Mesenchymal stem cell (in vitro differentiated cells and primary cell): ENCODE measurements at regions not wholly inside any gene's neighbourhood (a gene's known extent, or its start where the extent isn't known, plus 50 kb on each side); places are given as distances from the start of the nearest gene placed in this dataset.

Source experiments
- DNase-seq: peaks from one replicate; pipeline ENCODE4 v3.0.0-alpha.2; 2013
- H2AFZ ChIP-seq: one replicate; pipeline ENCODE4 v1.6.1; 2013; ENCODE audit warnings: low read depth, mild to moderate bottlenecking, control low read depth, inconsistent platforms, low read length, moderate library complexity
- H2AK5ac ChIP-seq: 2 replicates; pipeline ENCODE4 v1.6.1; 2013; ENCODE audit warnings: low read length, moderate library complexity, mild to moderate bottlenecking, inconsistent platforms; ENCODE audit not compliant: severe bottlenecking
- H2BK120ac ChIP-seq: one replicate; pipeline ENCODE4 v1.6.1; 2013; ENCODE audit warnings: low read depth, mild to moderate bottlenecking, inconsistent platforms, low read length, moderate library complexity
- H2BK12ac ChIP-seq, 2 experiments: one replicate each; pipeline ENCODE4 v1.6.1; 2013; ENCODE audit warnings: inconsistent platforms in 2 of 2, low read length in 2 of 2, mild to moderate bottlenecking in 2 of 2, moderate library complexity in 2 of 2, control low read depth in 1 of 2
- H2BK15ac ChIP-seq: one replicate; pipeline ENCODE4 v1.6.1; 2013; ENCODE audit warnings: mild to moderate bottlenecking, low read depth, inconsistent platforms; ENCODE audit not compliant: poor library complexity, severe bottlenecking
- H2BK5ac ChIP-seq: 2 replicates; pipeline ENCODE4 v1.6.1; 2013; ENCODE audit warnings: low read depth, mild to moderate bottlenecking, low read length, control low read depth, inconsistent platforms; ENCODE audit not compliant: poor library complexity, severe bottlenecking
- H3K14ac ChIP-seq, 2 experiments: one replicate each; pipeline ENCODE4 v1.6.1; 2013; ENCODE audit warnings: inconsistent platforms in 2 of 2, low read length in 2 of 2, control low read depth in 1 of 2, mild to moderate bottlenecking in 1 of 2, moderate library complexity in 1 of 2
- H3K18ac ChIP-seq, 2 experiments: one replicate each; pipeline ENCODE4 v1.6.1; 2013; ENCODE audit warnings: inconsistent platforms in 2 of 2, low read length in 2 of 2, control low read depth in 1 of 2, low read depth in 1 of 2, mild to moderate bottlenecking in 1 of 2
- H3K23ac ChIP-seq, 2 experiments: one replicate each; pipeline ENCODE4 v1.6.1; 2013; ENCODE audit warnings: inconsistent platforms in 2 of 2, low read length in 2 of 2, mild to moderate bottlenecking in 2 of 2, moderate library complexity in 2 of 2, control low read depth in 1 of 2
- H3K27ac ChIP-seq: 2 replicates; pipeline ENCODE4 v1.5.1; 2013; ENCODE audit warnings: mild to moderate bottlenecking, moderate library complexity, low read length, control low read depth, inconsistent platforms; ENCODE audit not compliant: poor library complexity, severe bottlenecking
- H3K27me3 ChIP-seq, 2 experiments: 2 replicates each; pipeline versions ENCODE4 v1.6.1 to v1.7.0; 2013; ENCODE audit warnings: low read length in 2 of 2, mild to moderate bottlenecking in 2 of 2, moderate library complexity in 2 of 2, control low read depth in 1 of 2, inconsistent platforms in 1 of 2; ENCODE audit not compliant: control insufficient read depth in 1 of 2, insufficient read depth in 1 of 2
- H3K36me3 ChIP-seq, 2 experiments: 2 replicates each; pipeline versions ENCODE4 v1.6.1 to v1.7.0; 2013; ENCODE audit warnings: low read length in 2 of 2, control low read depth in 1 of 2, inconsistent platforms in 1 of 2, low read depth in 1 of 2, mild to moderate bottlenecking in 1 of 2; ENCODE audit not compliant: insufficient read depth in 2 of 2, control insufficient read depth in 1 of 2
- H3K4ac ChIP-seq, 2 experiments: one replicate each; pipeline ENCODE4 v1.6.1; 2013; ENCODE audit warnings: inconsistent platforms in 2 of 2, low read length in 2 of 2, mild to moderate bottlenecking in 2 of 2, moderate library complexity in 2 of 2, control low read depth in 1 of 2, low read depth in 1 of 2
- H3K4me1 ChIP-seq: 2 replicates; pipeline ENCODE4 v1.6.1; 2013; ENCODE audit warnings: low read depth, low read length, control low read depth; ENCODE audit not compliant: control insufficient read depth, insufficient read depth
- H3K4me2 ChIP-seq: 2 replicates; pipeline ENCODE4 v1.6.1; 2013; ENCODE audit warnings: low read length, mild to moderate bottlenecking, inconsistent platforms; ENCODE audit not compliant: poor library complexity, severe bottlenecking
- H3K4me3 ChIP-seq, 2 experiments: 2 replicates each; pipeline versions ENCODE4 v1.5.1 to v1.7.0; 2013; ENCODE audit warnings: low read length in 2 of 2, mild to moderate bottlenecking in 2 of 2, control low read depth in 1 of 2, low read depth in 1 of 2; ENCODE audit not compliant: insufficient read depth in 1 of 2
- H3K79me1 ChIP-seq: replicated peaks from 2 replicates; pipeline ENCODE4 v1.6.1; 2013; ENCODE audit warnings: mild to moderate bottlenecking, control low read depth, low read length, inconsistent platforms; ENCODE audit not compliant: poor library complexity, severe bottlenecking
- H3K9ac ChIP-seq: 2 replicates; pipeline ENCODE4 v1.7.0; 2013; ENCODE audit warnings: mild to moderate bottlenecking, low read length, moderate library complexity
- H3K9me3 ChIP-seq: 2 replicates; pipeline ENCODE4 v1.7.0; 2013; ENCODE audit warnings: mild to moderate bottlenecking, low read length; ENCODE audit not compliant: control insufficient read depth
- H4K8ac ChIP-seq: one replicate; pipeline ENCODE4 v1.6.1; 2013; ENCODE audit warnings: inconsistent platforms, mild to moderate bottlenecking, low read length, moderate library complexity
- H4K91ac ChIP-seq: one replicate; pipeline ENCODE4 v1.6.1; 2013; ENCODE audit warnings: mild to moderate bottlenecking, low read length, inconsistent platforms
- WGBS: methylation state at CpG from one replicate; pipeline ENCODE4 v1.1.7; 2013; ENCODE audit warnings: mixed read lengths; 5-methylcytosine and 5-hydroxymethylcytosine counted together

DNA sequence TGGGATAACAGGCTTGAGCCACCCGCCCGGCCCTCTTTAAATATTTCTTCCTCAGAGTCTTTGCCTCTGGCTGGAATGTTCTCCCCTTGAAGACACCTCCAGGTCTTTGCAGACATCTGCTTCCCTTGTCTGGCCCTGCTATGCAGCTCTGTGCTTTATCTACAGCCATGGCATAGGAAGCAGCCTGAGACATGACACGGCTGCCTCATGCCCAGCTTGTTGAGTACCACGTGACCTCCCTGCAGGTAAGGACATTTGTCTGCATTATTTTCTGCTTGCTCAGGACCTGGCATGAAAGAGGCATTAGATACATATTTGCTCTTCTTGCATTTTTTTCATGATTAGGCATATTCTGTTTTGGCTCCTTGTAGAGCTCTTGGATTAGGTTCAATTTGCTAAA lies 113.8 kb upstream of the KLF6 start:
- Histone ChIP-seq H2BK12ac (no peak overlapping the region), H3K4me2 (no peak overlapping the region)
- 82% methylated on average over 4 of the region's 4 CpGs for WGBS

DNA sequence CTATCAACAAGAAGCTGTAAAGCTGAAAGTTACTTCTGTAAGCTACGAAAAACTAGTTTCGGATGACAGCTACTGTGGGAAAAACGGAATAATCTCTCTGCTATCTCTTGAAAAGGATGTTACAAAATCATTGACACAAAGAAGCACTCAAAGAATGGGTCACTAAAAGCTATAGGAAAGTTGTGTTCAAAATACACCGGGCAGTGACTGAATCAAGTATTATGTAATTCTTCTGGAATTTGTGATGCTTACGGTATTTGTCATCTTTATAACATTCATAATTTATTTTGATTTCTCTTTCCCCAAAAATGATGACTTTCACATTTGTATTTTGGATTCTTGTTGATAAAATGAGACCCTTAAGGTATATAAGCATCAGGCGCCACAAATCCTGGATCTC lies 112.1 kb upstream of the KLF6 start:
- no peak overlapping the region for H2BK120ac ChIP-seq
- H3K4ac ChIP-seq: no peak overlapping the region
- H3K4me1 ChIP-seq: peaks cover 10% of the 10 kb centered on the region
- H2BK12ac ChIP-seq: no peak overlapping the region
- no peak overlapping the region for H2BK5ac ChIP-seq
- DNase-seq: peak; percentile 85
- no peaks in the 10 kb centered on the region for H3K36me3 ChIP-seq
- H3K23ac ChIP-seq: no peak overlapping the region
- H3K18ac ChIP-seq: no peak overlapping the region
- H2AFZ ChIP-seq: no peak overlapping the region
- H3K27me3 ChIP-seq: no peaks in the 10 kb centered on the region
- H3K27ac ChIP-seq: no peak overlapping the region
- no peak overlapping the region for H3K4me3 ChIP-seq
- H3K4me2 ChIP-seq: no peak overlapping the region
- H3K9ac ChIP-seq: peak overlapping the region; percentile 74
- H2BK15ac ChIP-seq: no peak overlapping the region
- H3K14ac ChIP-seq: no peak overlapping the region
- H4K91ac ChIP-seq: no peak overlapping the region
- no peak overlapping the region for H4K8ac ChIP-seq
- H3K9me3 ChIP-seq: no peaks in the 10 kb centered on the region
- 20% methylated on average over 1 of the region's 6 CpGs for WGBS
- no peak overlapping the region for H2AK5ac ChIP-seq
- no peaks in the 10 kb centered on the region for H3K79me1 ChIP-seq

More for the DNA sequence above, 113.8 kb upstream of the KLF6 start:
- H3K36me3 ChIP-seq: no peaks in the 10 kb centered on the region
- H3K9ac ChIP-seq: no peak overlapping the region
- no peak for DNase-seq
- H3K9me3 ChIP-seq: no peaks in the 10 kb centered on the region
- H4K91ac ChIP-seq: no peak overlapping the region
- no peaks in the 10 kb centered on the region for H3K79me1 ChIP-seq
- H3K4me3 ChIP-seq: no peak overlapping the region
- no peak overlapping the region for H2AFZ ChIP-seq
- no peak overlapping the region for H3K27ac ChIP-seq
- H3K27me3 ChIP-seq: no peaks in the 10 kb centered on the region
- no peak overlapping the region for H2AK5ac ChIP-seq
- no peak overlapping the region for H2BK15ac ChIP-seq
- no peak overlapping the region for H3K4ac ChIP-seq
- no peak overlapping the region for H4K8ac ChIP-seq
- H3K4me1 ChIP-seq: peaks cover 12% of the 10 kb centered on the region
- H3K23ac ChIP-seq: no peak overlapping the region
- peak overlapping the region in 1 of 2 experiments; percentile 2 for H3K18ac ChIP-seq
- no peak overlapping the region for H2BK120ac ChIP-seq
- H3K14ac ChIP-seq: no peak overlapping the region
- no peak overlapping the region for H2BK5ac ChIP-seq

DNA sequence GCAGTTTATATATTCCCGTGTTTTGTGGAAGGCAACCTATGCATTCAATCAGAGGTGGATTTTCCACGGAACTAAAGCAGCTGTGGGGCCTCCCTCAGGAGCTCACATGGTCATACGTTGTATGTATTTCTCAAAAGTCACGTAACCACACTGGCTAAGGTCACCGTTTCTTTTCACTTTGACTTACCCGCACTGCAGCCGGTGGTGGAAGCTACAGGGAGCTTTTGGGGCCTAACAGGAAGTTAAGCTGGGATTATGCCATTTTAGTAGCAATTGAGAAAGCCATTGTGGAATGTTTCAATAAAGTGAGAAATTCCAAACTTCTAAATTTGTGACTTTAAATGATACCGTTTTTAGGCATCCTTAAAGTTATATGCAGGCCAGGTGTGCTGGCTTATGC lies 111.2 kb upstream of the KLF6 start:
- H3K4me1 ChIP-seq: peaks cover 11% of the 10 kb centered on the region
- H2AFZ ChIP-seq: no peak overlapping the region
- H3K79me1 ChIP-seq: no peaks in the 10 kb centered on the region
- no peak overlapping the region for H3K4me3 ChIP-seq
- no peak overlapping the region for H4K8ac ChIP-seq
- H3K27me3 ChIP-seq: no peaks in the 10 kb centered on the region
- no peaks in the 10 kb centered on the region for H3K9me3 ChIP-seq
- H2BK120ac ChIP-seq: no peak overlapping the region
- H2AK5ac ChIP-seq: peak overlapping the region; percentile 88
- no peak overlapping the region for H3K14ac ChIP-seq
- H3K4me2 ChIP-seq: no peak overlapping the region
- peak overlapping the region; percentile 64 for H2BK15ac ChIP-seq
- 97% methylated on average over 8 of the region's 8 CpGs for WGBS
- H3K4ac ChIP-seq: peak overlapping the region in 1 of 2 experiments; percentile 54
- H4K91ac ChIP-seq: no peak overlapping the region
- H2BK5ac ChIP-seq: peak overlapping the region; percentile 45
- H3K27ac ChIP-seq: no peak overlapping the region
- H3K18ac ChIP-seq: peak overlapping the region; percentile 6 to 75
- H2BK12ac ChIP-seq: peak overlapping the region in 1 of 2 experiments; percentile 97
- H3K9ac ChIP-seq: no peak overlapping the region
- H3K23ac ChIP-seq: no peak overlapping the region
- no peaks in the 10 kb centered on the region for H3K36me3 ChIP-seq
- no peak for DNase-seq

DNA sequence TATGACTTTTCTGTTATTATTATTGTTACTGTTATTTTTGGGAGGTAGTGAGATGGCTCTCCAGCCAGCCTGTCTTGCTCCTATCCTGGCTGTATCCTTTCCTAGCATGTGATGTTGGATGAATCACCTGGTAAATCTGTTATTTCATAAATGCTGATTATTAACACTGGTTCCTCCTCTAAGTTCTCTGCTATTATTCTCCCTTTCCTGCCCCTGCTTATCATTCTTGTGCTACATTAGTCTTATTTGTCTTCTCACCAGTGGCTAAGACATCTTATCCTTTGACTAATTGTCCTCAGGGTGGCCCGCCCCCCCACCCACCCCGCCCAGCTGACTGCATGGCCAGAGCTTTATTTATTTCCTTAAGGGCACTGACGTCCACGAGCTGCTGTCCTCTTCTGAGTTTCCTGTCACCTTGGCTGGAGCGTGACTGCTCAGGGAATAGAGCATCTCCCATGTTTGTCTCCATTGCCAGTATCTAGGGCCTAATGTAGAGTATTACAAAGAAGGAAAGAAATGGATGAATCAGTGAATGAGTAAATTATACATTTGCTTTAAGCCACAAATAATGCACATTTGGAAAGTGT lies 110.1 kb upstream of the KLF6 start:
- Histone ChIP-seq H3K4me2 (no peak overlapping the region), H3K4me3 (no peak overlapping the region), H2AFZ (no peak overlapping the region), H3K4ac (peak overlapping the region in 1 of 2 experiments; percentile 67), H2BK5ac (no peak overlapping the region), H2BK15ac (peak overlapping the region; percentile 20), H4K8ac (no peak overlapping the region), H3K9me3 (no peaks in the 10 kb centered on the region), H2AK5ac (no peak overlapping the region), H3K18ac (peak overlapping the region; percentile 75 to 87), H3K14ac (no peak overlapping the region), H3K36me3 (no peaks in the 10 kb centered on the region), H3K9ac (peak overlapping the region; percentile 60), H3K27me3 (no peaks in the 10 kb centered on the region), H3K4me1 (peaks cover 11% of the 10 kb centered on the region), H3K27ac (peak overlapping the region; percentile 59), H4K91ac (peak overlapping the region; percentile 80), H3K79me1 (no peaks in the 10 kb centered on the region), H3K23ac (no peak overlapping the region), H2BK12ac (peak overlapping the region; percentile 18 to 90), H2BK120ac (peak overlapping the region; percentile 81)
- 22% methylated on average over 4 of the region's 5 CpGs for WGBS
- DNase-seq: peak; percentile 86
